Peyer's patch (tissue), 4 donors: ENCODE measurements at regions not wholly inside any gene's neighbourhood (a gene's known extent, or its start where the extent isn't known, plus 50 kb on each side); places are given as distances from the start of the nearest gene placed in this dataset.

ENCODE experiments used
- CTCF ChIP-seq, 6 experiments: fragments of 450-650 bp in 4 of 6; fragments of 200-600 bp in 2 of 6; sonication (generic) in 1 of 6; IDR thresholded peaks; one replicate each; pipeline ENCODE4 v1.5.1; 2017 to 2019; ENCODE audit warnings: antibody characterized with exemption in 6 of 6, mild to moderate bottlenecking in 3 of 6, moderate library complexity in 1 of 6
- POLR2A ChIP-seq, 2 donors: fragments of 450-650 bp; IDR thresholded peaks; one replicate each; pipeline ENCODE4 v1.5.1; 2017; ENCODE audit warnings: antibody characterized with exemption in 2 of 2, mild to moderate bottlenecking in 2 of 2, moderate library complexity in 2 of 2

GRCh38 chr12:91897025-91897515, 248.6 kb downstream of the BTG1 start:
- no peak for TF ChIP-seq CTCF (IDR thresholded peaks at IDR 0.05)
- TF ChIP-seq POLR2A (IDR thresholded peaks at IDR 0.05) = no peak
